ENCODE measurements at regions not wholly inside any gene's neighbourhood (a gene's known extent, or its start where the extent isn't known, plus 50 kb on each side); places are given as distances from the start of the nearest gene placed in this dataset.
A peak's percentile ranks its signal among the peaks of the same experiment; 100 is the strongest.
"Not testable (repeated sequence)": the region's sequence is repeated elsewhere in the genome, so short reads cannot be mapped to it uniquely, and the experiment has no call there.

- H3K4me3 Mint-ChIP-seq; H3K27ac Mint-ChIP-seq; H3K36me3 Mint-ChIP-seq (ENCODE audit: low read depth); H3K4me1 Mint-ChIP-seq; ATAC-seq (replicated peaks); H3K27me3 Mint-ChIP-seq: not testable (repeated sequence)
- peaks cover 15% of the 10 kb centered on the region for H3K9me3 Mint-ChIP-seq
Observed at GRCh38 chr3:125831005-125831750, 137.8 kb upstream of the ROPN1B start.

GRCh38 chr3:125835562-125835961 is 133.4 kb upstream of the ROPN1B start:
- H3K4me3 Mint-ChIP-seq, result peak overlapping the region; percentile 77
- H3K36me3 Mint-ChIP-seq (ENCODE audit: low read depth); H3K27me3 Mint-ChIP-seq; H3K9me3 Mint-ChIP-seq; ATAC-seq (replicated peaks): not testable (repeated sequence)
- H3K27ac Mint-ChIP-seq, result peak overlapping the region; percentile 94
- H3K4me1 Mint-ChIP-seq, result peaks cover 11% of the 10 kb centered on the region

GRCh38 chr3:125836011-125836551 is 132.9 kb upstream of the ROPN1B start:
- not testable (repeated sequence) for H3K36me3 Mint-ChIP-seq (ENCODE audit: low read depth); ATAC-seq (replicated peaks); H3K9me3 Mint-ChIP-seq; H3K27me3 Mint-ChIP-seq
- H3K27ac Mint-ChIP-seq, result peak overlapping the region; percentile 94
- peak overlapping the region; percentile 77 for H3K4me3 Mint-ChIP-seq
- H3K4me1 Mint-ChIP-seq, result peaks cover 11% of the 10 kb centered on the region

- H3K27ac Mint-ChIP-seq, result peak overlapping the region; percentile 94
- H3K9me3 Mint-ChIP-seq; H3K36me3 Mint-ChIP-seq (ENCODE audit: low read depth); ATAC-seq (replicated peaks); H3K27me3 Mint-ChIP-seq: not testable (repeated sequence)
- peak overlapping the region; percentile 77 for H3K4me3 Mint-ChIP-seq
- H3K4me1 Mint-ChIP-seq, result peaks cover 11% of the 10 kb centered on the region
Observed at GRCh38 chr3:125836786-125837185, 132.2 kb upstream of the ROPN1B start.

- H3K9me3 Mint-ChIP-seq; H3K36me3 Mint-ChIP-seq (ENCODE audit: low read depth); ATAC-seq (replicated peaks); H3K27me3 Mint-ChIP-seq; H3K4me3 Mint-ChIP-seq; H3K27ac Mint-ChIP-seq: not testable (repeated sequence)
- H3K4me1 Mint-ChIP-seq, result peaks cover 11% of the 10 kb centered on the region
Observed at GRCh38 chr3:125838857-125839256, 130.1 kb upstream of the ROPN1B start.

GRCh38 chr3:125840465-125840864 is 128.5 kb upstream of the ROPN1B start:
- ATAC-seq (replicated peaks); H3K27me3 Mint-ChIP-seq; H3K36me3 Mint-ChIP-seq (ENCODE audit: low read depth); H3K9me3 Mint-ChIP-seq; H3K27ac Mint-ChIP-seq; H3K4me3 Mint-ChIP-seq: not testable (repeated sequence)
- H3K4me1 Mint-ChIP-seq, result peaks cover 11% of the 10 kb centered on the region

- not testable (repeated sequence) for H3K4me1 Mint-ChIP-seq; ATAC-seq (replicated peaks); H3K27ac Mint-ChIP-seq; H3K27me3 Mint-ChIP-seq; H3K36me3 Mint-ChIP-seq (ENCODE audit: low read depth); H3K9me3 Mint-ChIP-seq; H3K4me3 Mint-ChIP-seq
Observed at GRCh38 chr3:125847966-125848365, 121.0 kb upstream of the ROPN1B start.

- ATAC-seq (replicated peaks); H3K4me1 Mint-ChIP-seq; H3K27me3 Mint-ChIP-seq; H3K36me3 Mint-ChIP-seq (ENCODE audit: low read depth); H3K4me3 Mint-ChIP-seq; H3K27ac Mint-ChIP-seq; H3K9me3 Mint-ChIP-seq: not testable (repeated sequence)
Observed at GRCh38 chr3:125855006-125855405, 114.0 kb upstream of the ROPN1B start.

- H3K27me3 Mint-ChIP-seq; H3K4me3 Mint-ChIP-seq; H3K4me1 Mint-ChIP-seq; H3K27ac Mint-ChIP-seq; ATAC-seq (replicated peaks); H3K9me3 Mint-ChIP-seq; H3K36me3 Mint-ChIP-seq (ENCODE audit: low read depth): not testable (repeated sequence)
Observed at GRCh38 chr3:125860547-125860946, 108.4 kb upstream of the ROPN1B start.

GRCh38 chr3:125862841-125863254 is 106.1 kb upstream of the ROPN1B start:
- not testable (repeated sequence) for ATAC-seq (replicated peaks); H3K27me3 Mint-ChIP-seq; H3K36me3 Mint-ChIP-seq (ENCODE audit: low read depth); H3K4me1 Mint-ChIP-seq; H3K9me3 Mint-ChIP-seq; H3K27ac Mint-ChIP-seq; H3K4me3 Mint-ChIP-seq

- ATAC-seq (replicated peaks); H3K36me3 Mint-ChIP-seq (ENCODE audit: low read depth); H3K4me3 Mint-ChIP-seq; H3K4me1 Mint-ChIP-seq; H3K27me3 Mint-ChIP-seq; H3K9me3 Mint-ChIP-seq; H3K27ac Mint-ChIP-seq: not testable (repeated sequence)
Observed at GRCh38 chr3:125864532-125864931, 104.4 kb upstream of the ROPN1B start.

- H3K36me3 Mint-ChIP-seq (ENCODE audit: low read depth); H3K4me1 Mint-ChIP-seq; H3K27me3 Mint-ChIP-seq; H3K27ac Mint-ChIP-seq; H3K9me3 Mint-ChIP-seq; H3K4me3 Mint-ChIP-seq; ATAC-seq (replicated peaks): not testable (repeated sequence)
Observed at GRCh38 chr3:125886006-125886405, 83.0 kb upstream of the ROPN1B start.

GRCh38 chr3:125899181-125899580 is 69.8 kb upstream of the ROPN1B start:
- not testable (repeated sequence) for H3K36me3 Mint-ChIP-seq (ENCODE audit: low read depth); H3K9me3 Mint-ChIP-seq; ATAC-seq (replicated peaks); H3K27me3 Mint-ChIP-seq; H3K27ac Mint-ChIP-seq; H3K4me1 Mint-ChIP-seq; H3K4me3 Mint-ChIP-seq

- H3K4me3 Mint-ChIP-seq; H3K36me3 Mint-ChIP-seq (ENCODE audit: low read depth); H3K27me3 Mint-ChIP-seq; H3K27ac Mint-ChIP-seq; H3K9me3 Mint-ChIP-seq; H3K4me1 Mint-ChIP-seq; ATAC-seq (replicated peaks): not testable (repeated sequence)
Observed at GRCh38 chr3:125901473-125901872, 67.5 kb upstream of the ROPN1B start.

GRCh38 chr3:125903780-125904455 is 65.1 kb upstream of the ROPN1B start:
- H3K4me3 Mint-ChIP-seq; H3K27ac Mint-ChIP-seq; H3K9me3 Mint-ChIP-seq; H3K36me3 Mint-ChIP-seq (ENCODE audit: low read depth); H3K27me3 Mint-ChIP-seq; ATAC-seq (replicated peaks); H3K4me1 Mint-ChIP-seq: not testable (repeated sequence)
